ENCODE measurements at regions not wholly inside any gene's neighbourhood (a gene's known extent, or its start where the extent isn't known, plus 50 kb on each side); places are given as distances from the start of the nearest gene placed in this dataset.

- DNase-seq, result no peak
Observed at GRCh38 chr2:129439406-129440302, 539.8 kb upstream of the RAB6C start.

GRCh38 chr2:129441610-129442009 is 537.9 kb upstream of the RAB6C start:
- no peak for DNase-seq

GRCh38 chr2:129443235-129443864 is 536.1 kb upstream of the RAB6C start:
- DNase-seq, result no peak

GRCh38 chr2:129443865-129444739 is 535.4 kb upstream of the RAB6C start:
- DNase-seq, result no peak

- DNase-seq, result no peak
Observed at GRCh38 chr2:129444751-129445150, 534.7 kb upstream of the RAB6C start.

GRCh38 chr2:129456691-129457090 is 522.8 kb upstream of the RAB6C start:
- DNase-seq, result no peak

- DNase-seq, result no peak
Observed at GRCh38 chr2:129457277-129457818, 522.1 kb upstream of the RAB6C start.

- no peak for DNase-seq
Observed at GRCh38 chr2:129458006-129458405, 521.5 kb upstream of the RAB6C start.

- DNase-seq, result no peak
Observed at GRCh38 chr2:129458436-129458835, 521.0 kb upstream of the RAB6C start.

- DNase-seq, result no peak
Observed at GRCh38 chr2:129459200-129459876, 520.1 kb upstream of the RAB6C start.

- no peak for DNase-seq
Observed at GRCh38 chr2:129459881-129460280, 519.6 kb upstream of the RAB6C start.

- no peak for DNase-seq
Observed at GRCh38 chr2:129460299-129461198, 518.9 kb upstream of the RAB6C start.

- DNase-seq, result no peak
Observed at GRCh38 chr2:129462349-129462748, 517.1 kb upstream of the RAB6C start.

- DNase-seq, result no peak
Observed at GRCh38 chr2:129462967-129463366, 516.5 kb upstream of the RAB6C start.

- no peak for DNase-seq
Observed at GRCh38 chr2:129464036-129464435, 515.4 kb upstream of the RAB6C start.

- DNase-seq, result no peak
Observed at GRCh38 chr2:129464631-129465030, 514.8 kb upstream of the RAB6C start.

GRCh38 chr2:129465045-129465444 is 514.4 kb upstream of the RAB6C start:
- no peak for DNase-seq

GRCh38 chr2:129466389-129466788 is 513.1 kb upstream of the RAB6C start:
- DNase-seq, result no peak

GRCh38 chr2:129467012-129467779 is 512.3 kb upstream of the RAB6C start:
- DNase-seq, result no peak

- no peak for DNase-seq
Observed at GRCh38 chr2:129467941-129468340, 511.5 kb upstream of the RAB6C start.

- no peak for DNase-seq
Observed at GRCh38 chr2:129468879-129469278, 510.6 kb upstream of the RAB6C start.

Measured in NCI-H526 treated with DMSO at 0.1 percent for 48 hours (cell line).